COLO829 (cell line): ENCODE measurements at regions not wholly inside any gene's neighbourhood (a gene's known extent, or its start where the extent isn't known, plus 50 kb on each side); places are given as distances from the start of the nearest gene placed in this dataset.
A peak's percentile ranks its signal among the peaks of the same experiment; 100 is the strongest.
"Not testable (repeated sequence)": the region's sequence is repeated elsewhere in the genome, so short reads cannot be mapped to it uniquely, and the experiment has no call there.

Source experiments
- DNase-seq: peaks from one replicate; pipeline ENCODE4 v3.0.0; 2012; ENCODE audit warnings: low spot score

DNA sequence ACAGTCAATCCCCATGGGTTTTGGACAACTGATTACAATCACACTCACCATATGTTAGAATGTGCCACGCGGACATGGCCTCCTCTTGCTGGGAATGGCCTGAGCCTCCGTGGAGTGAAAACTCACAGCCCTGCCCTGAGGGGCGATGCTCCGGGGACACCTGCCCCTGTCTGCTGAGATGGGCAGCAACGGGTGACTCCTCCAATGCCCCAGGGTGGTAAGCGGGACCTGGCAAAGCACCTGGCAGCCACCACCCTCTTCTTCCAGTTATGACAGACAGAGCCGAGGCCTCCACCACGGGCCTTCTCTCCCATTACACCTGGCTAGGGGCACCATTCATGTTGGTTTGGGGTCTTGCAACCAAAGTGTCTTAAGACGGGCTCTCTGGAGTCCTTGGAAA is 94.9 kb upstream of the COL5A1 start:
- no peak for DNase-seq

DNA sequence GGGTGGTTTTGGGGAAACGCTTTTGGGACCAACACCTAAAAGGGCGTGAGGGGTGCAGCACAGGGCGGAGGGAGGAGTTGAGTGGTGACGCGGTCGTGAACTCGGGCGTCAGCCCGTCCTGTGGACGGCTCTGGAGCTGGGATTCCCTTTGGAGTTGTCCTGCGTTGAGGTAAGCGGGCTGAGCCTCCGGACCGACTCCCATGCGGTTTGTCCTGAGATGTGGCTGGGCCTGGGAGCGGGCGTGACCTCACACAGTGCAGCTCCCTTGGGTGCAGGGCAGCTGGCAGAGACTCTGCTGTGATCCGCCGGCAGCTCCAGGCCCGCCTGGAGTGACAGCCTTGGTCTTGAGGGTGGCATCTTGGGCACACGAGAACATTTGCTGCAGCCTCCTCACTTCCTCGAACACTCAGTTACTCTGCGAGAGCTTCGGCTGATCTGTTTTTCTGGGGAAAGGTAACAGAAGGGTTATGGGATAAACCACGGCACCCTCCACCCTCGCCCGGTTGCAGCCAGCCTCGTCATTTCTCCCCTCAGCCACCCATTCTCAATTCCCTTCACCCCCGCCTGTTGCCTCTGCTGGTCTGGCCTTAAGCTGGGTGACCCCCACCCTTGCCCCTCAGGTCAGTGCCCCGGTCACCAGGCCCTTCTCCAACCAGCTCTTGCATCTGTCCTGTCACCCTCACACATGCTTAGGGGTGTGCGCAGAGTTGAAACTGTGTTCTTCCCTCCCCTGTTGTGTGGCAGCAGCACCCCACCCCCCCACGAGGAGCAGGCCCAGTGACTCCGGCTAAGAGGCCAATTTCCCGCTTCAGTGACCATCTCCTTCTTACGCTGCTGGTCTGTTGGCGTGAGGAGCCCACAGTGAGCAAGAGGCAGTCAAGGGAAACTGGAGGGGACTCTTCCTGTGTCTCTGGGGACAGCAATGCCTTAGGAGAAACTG is 94.2 kb upstream of the COL5A1 start:
- no peak for DNase-seq

DNA sequence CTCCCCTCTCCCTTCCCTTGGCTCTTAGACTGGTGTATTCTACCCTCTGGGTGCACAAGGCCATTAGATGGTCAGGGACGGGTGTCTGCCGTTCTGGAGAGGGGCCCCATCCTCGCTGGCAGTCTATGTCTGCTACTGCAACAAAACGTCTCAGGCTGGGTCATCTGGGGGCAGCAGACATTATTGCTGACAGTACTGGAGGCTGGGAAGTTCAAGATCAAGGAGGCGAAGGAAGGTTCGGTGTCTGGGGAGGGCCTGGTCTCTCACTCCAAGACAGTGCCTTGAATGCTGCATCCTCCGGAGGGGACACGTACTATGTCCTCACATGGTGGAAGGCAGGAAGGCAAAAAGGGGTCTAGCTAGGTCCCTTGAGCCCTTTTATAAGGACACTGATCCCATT is 93.4 kb upstream of the COL5A1 start:
- no peak for DNase-seq

DNA sequence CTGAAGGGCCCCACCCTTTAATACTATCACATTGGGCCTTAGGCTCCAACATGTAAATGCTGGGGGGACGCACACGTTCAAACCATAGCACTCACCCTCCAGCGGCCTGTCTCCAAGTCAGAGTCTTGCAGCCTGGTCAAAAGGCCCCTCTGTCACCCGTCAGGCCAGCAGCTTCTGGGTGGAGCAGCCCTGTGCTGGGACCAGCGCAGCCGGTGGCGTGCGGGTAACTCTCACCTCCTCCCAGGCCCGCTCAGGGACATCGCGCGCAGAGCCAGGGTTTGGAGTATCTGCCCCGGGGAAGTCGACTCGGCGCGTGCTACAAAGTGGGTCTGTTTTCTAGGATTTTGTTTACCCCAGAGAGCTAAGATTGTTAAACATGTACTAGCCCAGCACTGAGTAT is 93.0 kb upstream of the COL5A1 start:
- no peak for DNase-seq

DNA sequence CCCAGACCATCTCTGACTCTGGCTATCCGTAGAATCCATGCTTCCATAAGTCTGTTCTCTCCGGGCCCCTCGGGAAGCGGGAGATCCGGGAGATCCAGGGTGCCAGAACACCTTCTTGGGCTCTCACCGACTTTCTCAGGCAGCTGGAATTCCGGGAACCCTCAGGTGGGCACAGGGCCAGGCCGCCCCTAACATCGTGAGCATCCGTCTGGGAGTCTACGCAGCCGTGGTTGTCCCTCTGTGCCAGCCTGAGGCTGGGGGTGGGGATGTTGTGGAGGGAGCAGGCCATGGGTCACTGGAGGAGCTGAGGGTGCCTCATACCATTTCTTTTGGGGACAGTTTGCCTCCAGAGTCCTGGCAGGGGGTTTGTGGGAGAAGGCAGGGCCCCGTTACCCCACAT is 92.3 kb upstream of the COL5A1 start:
- no peak for DNase-seq

- not testable (repeated sequence) for DNase-seq
These were observed 91.5 kb upstream of the COL5A1 start for GRCh38 chr9:134550081-134550480.

- no peak for DNase-seq
These were observed 91.0 kb upstream of the COL5A1 start for GRCh38 chr9:134550584-134550983.

- DNase-seq = no peak
These were observed 90.4 kb upstream of the COL5A1 start for GRCh38 chr9:134551176-134551575.

DNA sequence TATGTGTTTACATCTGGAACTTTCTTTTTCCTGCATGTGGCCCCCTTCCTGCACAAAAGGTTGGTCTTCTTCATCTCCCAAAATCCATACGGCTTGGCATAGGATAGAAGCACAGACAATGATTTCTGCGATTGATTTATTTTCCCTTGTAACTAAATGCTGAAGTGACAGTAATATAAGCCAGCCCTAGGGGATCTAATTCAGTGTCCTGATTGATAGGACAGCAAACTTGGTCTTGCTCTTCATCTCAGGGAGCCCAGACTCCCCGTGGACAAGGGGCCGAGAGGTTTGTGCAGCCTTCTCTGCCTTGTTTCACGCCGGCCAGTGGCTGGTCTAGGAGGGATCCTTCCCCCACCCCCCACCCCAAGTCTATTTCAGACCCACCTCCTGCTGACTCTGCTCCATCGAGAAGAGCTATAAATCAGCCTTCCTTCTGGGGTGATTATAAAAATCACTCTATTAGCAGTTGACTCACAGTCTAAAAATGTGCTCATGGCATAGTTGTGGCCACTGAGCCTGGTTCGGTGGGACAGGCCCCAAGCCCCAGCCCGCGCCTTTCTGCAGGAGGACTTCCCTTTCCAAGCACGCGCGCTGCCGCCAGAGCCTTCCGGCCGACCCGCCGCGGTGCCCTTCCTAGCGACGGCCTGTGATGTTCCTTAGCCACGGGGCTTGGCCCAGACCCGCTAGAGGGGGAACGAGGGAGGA is 89.8 kb upstream of the COL5A1 start:
- DNase-seq = peak; percentile 30

DNA sequence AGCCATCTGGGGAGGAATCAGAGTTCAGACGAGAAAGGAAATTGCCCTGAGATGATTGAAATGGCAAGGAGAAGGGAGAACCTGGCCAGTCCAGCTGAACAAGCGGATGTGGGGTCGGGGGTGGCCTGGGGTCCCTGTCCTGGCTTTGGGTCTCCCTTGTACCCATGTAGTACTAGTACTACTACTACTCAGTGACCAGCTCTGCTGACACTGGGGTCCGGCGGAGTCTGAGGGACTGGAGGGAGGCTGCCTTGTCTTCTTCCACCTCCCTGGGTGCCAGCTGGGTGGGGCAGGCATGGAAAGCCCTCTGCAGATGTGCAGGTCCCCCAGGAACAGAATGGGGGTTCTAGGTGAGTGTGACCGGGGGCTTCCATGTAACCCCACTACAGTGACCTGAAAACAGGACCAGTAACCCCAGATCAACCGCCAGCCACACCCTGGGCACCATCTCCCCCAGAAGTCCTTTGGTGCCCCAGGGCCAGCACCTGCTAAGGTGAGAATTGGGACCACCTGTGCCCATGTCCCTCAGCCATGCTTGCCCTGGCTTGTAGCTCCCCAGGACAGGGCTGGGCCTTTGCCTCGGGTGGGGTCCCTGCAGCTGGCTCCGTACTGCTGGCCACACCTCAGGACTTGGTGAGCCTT is 89.1 kb upstream of the COL5A1 start:
- no peak for DNase-seq

- DNase-seq = no peak
These were observed 88.3 kb upstream of the COL5A1 start for GRCh38 chr9:134553061-134553891.

DNA sequence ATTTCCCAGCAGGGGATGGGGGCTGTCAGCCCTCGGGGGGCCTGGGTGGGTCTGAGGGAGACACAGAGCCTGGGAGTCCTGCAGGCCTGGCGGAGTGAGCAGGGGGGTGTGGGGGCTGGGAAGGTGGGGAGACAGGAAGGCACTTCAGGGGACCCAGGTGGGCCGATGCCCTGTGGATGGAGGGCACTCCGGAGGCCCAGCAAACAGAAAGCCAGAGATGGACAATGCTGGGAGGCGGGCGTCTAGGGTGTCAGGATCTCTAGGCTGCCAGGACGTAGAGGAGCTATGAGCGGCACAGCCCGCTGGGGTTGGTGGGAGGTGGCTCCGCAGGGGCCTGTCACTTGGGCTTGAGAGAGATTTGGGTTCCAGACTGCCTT is 87.6 kb upstream of the COL5A1 start:
- no peak for DNase-seq

DNA sequence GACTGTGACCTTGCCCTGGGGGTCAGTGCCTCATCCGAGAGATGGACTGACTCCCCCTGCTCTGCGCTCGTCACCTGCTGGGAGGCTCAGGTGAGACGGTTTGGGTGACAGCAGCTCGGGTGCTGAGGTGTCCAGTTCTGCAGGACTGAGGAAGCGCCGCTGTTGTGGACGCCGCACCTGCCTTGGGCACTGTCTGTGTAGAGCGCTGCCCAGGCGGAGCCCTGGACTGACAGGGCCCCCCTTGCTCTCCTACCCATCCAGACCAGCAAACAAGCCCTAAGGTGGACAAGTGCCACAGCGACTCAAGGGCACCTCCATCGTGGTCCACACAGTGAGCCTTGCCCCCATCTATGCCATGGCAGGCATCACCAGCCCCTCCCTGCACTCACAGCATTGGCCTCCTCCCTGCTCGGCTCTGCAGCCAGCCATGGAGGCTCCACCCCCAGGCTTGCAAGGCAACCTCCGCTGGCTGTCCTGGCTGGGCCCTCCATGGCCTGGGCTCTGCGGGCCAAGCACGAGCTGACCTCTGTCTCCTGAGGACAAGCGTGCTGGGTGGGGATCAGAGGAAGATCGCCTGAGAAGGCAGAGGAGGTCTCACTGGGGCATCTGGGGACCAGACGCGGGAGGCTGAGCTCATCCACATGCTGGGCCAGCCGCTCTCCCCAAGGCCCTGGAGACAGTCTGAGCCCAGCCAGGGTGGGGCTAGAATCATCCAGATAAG is 87.1 kb upstream of the COL5A1 start:
- DNase-seq = no peak

DNA sequence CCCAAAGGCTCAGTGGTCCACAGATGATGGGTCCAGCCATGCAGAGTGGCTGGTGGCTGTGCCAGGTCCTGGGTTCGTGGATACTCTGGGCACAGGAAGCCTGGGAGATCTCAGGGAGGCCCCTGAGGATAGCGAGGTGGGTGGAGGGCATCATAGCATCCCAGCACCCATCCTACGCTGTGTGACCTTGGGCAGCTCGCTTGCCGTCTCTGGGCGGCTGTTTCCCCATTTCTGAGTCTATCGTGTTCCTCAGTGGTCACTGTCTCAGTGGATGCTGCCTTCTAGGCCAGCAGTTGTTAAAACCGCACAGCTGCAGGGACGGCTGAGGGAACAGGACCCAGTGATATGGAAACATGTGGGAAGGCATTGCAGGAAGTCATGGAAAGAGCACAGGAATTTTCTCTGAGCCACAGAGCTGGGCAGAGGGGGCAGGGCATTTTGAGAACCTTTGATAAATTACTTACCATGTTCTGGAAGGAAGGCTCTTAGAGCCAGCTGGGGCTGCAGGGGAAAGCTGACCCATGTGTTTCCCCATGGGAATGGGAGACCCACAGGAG is 86.4 kb upstream of the COL5A1 start:
- DNase-seq = no peak

- DNase-seq = no peak
These were observed 85.0 kb upstream of the COL5A1 start for GRCh38 chr9:134556531-134557068.

DNA sequence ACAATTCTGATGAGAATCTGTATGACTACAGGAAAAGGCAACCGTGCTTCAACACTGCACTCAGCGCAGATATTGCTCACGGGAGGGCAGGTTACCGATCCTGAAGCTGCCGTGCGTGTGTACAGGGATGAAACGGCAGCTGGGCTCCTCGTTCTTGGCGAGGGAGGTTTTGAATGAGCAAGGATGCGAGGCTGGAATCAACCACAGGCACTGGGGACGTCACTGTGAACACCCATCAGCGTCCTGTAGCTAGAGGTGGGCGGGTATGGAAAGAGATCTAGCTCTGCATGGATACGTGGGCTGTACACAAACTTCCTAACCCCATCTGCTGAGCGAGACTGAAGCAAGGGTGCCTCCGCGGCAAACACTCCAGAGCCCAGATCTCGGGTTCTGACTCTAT is 84.3 kb upstream of the COL5A1 start:
- DNase-seq = no peak

DNA sequence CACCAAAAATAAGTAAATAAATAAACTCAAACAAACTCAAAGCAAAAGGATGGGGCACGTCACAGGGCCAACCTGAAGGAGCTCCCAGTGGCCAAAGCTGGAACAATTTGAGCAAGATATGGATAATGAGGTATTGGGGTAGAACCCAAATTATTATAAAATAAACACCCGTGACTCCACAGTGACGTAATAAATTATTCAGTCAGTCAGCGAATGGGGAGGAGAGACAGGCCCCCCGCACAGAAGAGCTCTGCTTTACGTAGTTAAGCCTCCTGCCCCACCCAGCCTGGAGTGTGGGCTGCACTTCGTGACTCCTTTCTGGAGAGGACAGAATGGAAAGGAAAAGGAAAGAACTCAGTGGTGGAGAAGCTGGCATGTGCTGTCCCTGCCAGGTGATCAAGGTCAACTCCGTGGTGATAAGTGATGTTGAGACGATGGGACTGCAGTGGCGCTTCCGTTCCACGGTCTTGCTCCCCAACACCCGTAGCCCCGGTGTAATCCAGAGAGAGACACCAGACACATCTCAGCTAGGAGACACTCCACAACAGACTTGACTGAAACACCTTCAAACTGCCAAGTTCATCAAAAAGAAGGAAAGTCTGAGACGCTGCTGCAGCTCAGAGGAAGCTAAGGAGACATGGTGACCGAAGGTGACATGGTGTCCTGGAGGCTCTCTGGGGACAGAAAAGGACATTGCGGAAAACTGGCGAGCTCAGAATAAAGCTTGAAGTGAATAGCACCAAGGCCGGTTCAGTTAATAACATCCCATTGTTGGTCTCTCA is 83.3 kb upstream of the COL5A1 start:
- no peak for DNase-seq

- DNase-seq = no peak
These were observed 82.6 kb upstream of the COL5A1 start for GRCh38 chr9:134559013-134559412.

- DNase-seq = no peak
These were observed 81.4 kb upstream of the COL5A1 start for GRCh38 chr9:134560206-134560605.

DNA sequence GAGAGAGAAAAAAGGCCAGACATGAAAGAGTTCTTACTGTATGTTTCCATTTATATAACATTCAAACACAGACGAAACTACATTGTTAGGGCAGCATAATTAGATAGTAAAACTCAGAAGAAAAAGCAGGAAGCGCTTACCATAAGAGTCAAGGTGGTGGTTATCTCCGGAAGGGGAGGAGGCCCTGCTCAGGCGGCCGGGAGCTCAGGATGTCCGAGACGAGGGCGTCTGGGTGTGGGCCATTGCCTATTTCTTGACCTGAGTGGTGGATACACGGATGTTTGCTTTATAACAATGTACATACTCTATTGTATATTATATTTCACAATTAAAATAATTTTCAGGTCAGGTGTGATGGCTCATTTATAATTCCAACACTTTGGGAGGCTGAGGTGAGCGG is 80.9 kb upstream of the COL5A1 start:
- no peak for DNase-seq
